ENCODE measurements at regions not wholly inside any gene's neighbourhood (a gene's known extent, or its start where the extent isn't known, plus 50 kb on each side); places are given as distances from the start of the nearest gene placed in this dataset.
A peak's percentile ranks its signal among the peaks of the same experiment; 100 is the strongest.

DNA sequence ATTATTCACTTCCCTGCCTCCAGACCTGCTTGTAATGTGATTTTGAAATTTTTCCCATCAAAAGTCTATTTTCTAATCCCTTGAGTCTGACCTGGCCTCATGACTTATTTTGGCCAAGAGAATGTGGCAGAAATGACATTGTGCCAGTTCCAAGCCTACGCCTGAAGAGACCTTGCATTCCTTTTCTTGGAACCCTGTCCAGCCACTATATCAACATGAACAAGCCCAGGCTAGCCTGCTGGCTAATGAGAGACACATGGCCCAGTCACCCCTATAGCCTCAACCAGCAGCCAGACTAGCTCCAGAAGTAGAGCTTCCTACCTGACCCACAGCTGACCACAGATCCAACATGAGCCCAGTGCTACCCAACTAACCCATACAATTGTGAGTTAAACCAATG, 121.1 kb upstream of the ACP3 start:
- no peak for DNase-seq

- no peak for DNase-seq
These were observed 118.7 kb upstream of the ACP3 start for GRCh38 chr3:132198516-132198915.

- no peak for DNase-seq
These were observed 117.8 kb upstream of the ACP3 start for GRCh38 chr3:132199451-132199850.

DNA sequence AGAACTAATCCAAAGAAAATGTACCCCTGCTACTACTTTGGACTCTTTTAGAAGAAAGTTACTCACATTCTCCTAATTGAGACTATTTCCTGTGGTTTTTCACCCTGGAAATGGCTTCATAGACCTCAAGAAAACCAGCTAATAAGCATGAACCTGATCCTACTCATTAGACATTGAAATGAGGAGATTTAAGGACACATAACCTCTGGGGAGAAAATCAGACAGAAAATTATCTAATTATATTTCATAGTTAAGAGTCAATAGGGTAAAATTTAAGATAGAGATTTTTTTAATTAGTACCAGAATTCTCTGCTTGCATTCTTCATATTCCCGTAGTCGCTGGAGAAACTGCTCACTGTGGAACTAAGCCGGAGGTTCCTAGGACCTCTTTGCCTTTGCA, 114.6 kb upstream of the ACP3 start:
- DNase-seq: no peak

GRCh38 chr3:132203889-132204596, 113.2 kb upstream of the ACP3 start:
- DNase-seq: no peak

DNA sequence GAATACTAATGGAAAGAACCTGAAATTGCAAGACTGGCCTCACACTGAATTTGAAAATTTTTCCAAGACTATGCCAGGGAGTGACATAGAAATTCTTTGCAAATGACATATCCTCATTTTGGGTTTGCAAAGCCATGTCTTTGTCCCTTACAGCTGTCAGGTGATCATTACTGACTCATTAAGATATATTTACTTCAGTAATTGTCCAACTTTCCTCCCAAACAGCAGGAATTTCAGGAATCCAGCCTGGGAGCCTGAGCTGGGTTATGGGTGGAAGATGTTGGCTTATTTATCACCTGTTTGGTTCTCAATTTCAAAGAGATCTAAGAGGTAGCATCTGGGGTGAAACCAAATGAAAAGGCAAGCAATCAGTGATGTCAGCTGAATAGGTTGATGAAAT, 111.6 kb upstream of the ACP3 start:
- DNase-seq: no peak

DNA sequence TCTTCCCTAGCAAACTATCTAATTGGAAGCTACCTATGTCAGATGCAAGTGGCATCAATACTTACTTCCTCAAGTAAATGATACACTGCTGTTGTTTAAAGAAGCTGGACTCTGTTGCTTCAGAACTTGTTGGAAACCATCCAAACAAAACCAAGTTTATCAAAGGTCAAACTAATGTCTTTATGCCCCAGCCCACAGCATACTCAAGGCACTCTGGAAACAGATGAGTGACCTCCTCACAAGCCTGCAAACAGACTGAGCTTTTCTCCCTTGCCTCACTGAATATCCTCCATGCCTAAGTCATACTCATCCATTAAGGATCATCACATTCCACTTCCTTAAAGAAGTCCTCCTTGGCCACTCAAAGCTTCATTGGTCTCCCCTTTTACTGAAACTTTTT, 107.4 kb upstream of the ACP3 start:
- no peak for DNase-seq

- DNase-seq: peak; percentile 32
These were observed 106.5 kb upstream of the ACP3 start for GRCh38 chr3:132210476-132211346.

DNA sequence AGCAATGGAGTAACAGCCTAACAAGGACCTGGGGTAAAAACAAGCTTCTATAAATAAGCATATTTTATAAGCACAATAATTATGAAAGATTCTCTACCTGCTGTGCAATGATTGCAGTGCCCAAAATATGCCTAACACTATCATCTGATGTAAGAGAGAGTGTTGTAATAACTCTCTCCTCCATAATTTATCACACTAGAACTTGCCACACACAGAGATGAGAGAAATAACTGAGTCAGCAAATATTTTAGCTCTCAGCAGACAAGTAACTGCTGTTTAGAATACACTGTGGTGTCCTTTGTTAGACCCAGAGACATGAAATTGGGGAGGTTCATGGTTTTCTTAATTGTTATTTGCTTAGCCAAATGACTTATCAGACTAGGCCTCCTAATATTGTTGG, 105.3 kb upstream of the ACP3 start:
- DNase-seq: no peak

- no peak for DNase-seq
These were observed 98.1 kb upstream of the ACP3 start for GRCh38 chr3:132218817-132219755.

- no peak for DNase-seq
These were observed 96.2 kb upstream of the ACP3 start for GRCh38 chr3:132220986-132221385.

- DNase-seq: no peak
These were observed 94.2 kb upstream of the ACP3 start for GRCh38 chr3:132222868-132223538.

- DNase-seq: no peak
These were observed 91.5 kb upstream of the ACP3 start for GRCh38 chr3:132225664-132226063.

GRCh38 chr3:132228923-132229322, 88.3 kb upstream of the ACP3 start:
- DNase-seq: no peak

- DNase-seq: no peak
These were observed 87.6 kb upstream of the ACP3 start for GRCh38 chr3:132229641-132230040.

- no peak for DNase-seq
These were observed 86.8 kb upstream of the ACP3 start for GRCh38 chr3:132230156-132231000.

GRCh38 chr3:132231633-132232032, 85.6 kb upstream of the ACP3 start:
- DNase-seq: no peak

DNA sequence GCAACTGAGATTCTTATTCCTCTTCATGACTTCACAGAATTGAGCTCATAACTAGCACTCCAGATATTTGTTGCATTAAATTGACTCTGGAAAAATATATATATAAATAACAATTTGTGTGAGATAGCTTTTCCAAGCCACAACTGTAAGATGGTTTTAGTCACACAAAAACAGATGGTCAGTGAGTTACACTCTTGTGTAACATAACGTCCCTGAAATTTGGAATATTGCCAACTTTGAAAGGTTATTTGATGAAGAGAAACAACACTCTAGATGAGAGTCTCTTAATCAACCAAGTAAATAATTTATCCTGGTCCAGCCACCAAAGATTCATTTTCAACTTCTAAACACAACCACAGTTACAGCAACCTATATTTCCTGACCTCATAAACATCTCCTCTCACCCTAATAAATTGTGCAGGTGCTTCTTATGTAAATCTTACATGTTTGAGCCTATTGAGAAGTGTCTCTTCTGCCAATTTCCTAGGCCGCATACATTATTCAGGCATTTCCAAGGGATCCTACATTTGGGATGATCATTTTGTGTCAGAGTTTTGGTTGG, 84.9 kb upstream of the ACP3 start:
- DNase-seq: no peak

GRCh38 chr3:132236701-132237651, 80.2 kb upstream of the ACP3 start:
- DNase-seq: no peak

DNA sequence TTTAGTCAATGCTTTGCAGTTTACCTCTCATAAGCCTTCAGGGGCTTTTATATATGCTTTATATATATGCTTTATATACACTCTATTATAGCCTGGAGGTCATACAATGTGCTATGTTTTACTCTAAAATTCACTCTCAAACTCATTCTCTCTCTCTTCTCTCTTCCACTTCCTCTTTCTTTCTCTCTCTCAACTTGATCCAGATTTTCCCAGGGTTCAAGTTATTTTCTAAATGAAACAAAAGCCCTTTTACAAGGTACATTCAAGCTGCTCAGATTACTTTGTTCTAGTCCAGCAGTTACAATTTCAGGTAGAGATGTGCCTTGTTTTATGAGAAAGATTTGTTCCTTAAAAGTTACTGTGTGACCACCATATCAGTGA, 79.6 kb upstream of the ACP3 start:
- no peak for DNase-seq

Data from stimulated activated CD4-positive, alpha-beta T cell treated with anti-CD3 and anti-CD28 coated beads, Interleukin-15, amount 100 ng/mL, for 24 hours (primary cell).